Epithelial cell of esophagus (primary cell): ENCODE measurements at regions not wholly inside any gene's neighbourhood (a gene's known extent, or its start where the extent isn't known, plus 50 kb on each side); places are given as distances from the start of the nearest gene placed in this dataset.
A peak's percentile ranks its signal among the peaks of the same experiment; 100 is the strongest.
"Not testable (repeated sequence)": the region's sequence is repeated elsewhere in the genome, so short reads cannot be mapped to it uniquely, and the experiment has no call there.

Experiments
- DNase-seq: peaks from one replicate; pipeline ENCODE4 v3.0.0; 2010; ENCODE audit warnings: low read depth
- H3K4me3 ChIP-seq: 2 replicates; pipeline ENCODE4 v1.5.1; 2011; ENCODE audit warnings: mild to moderate bottlenecking, low read length, control low read depth
- CTCF ChIP-seq: IDR thresholded peaks from 2 replicates; pipeline ENCODE4 v1.5.1; 2011; ENCODE audit warnings: low read depth, mild to moderate bottlenecking, low read length, control low read depth, inconsistent platforms; ENCODE audit not compliant: insufficient read depth; ENCODE audit errors: missing control alignments

- TF ChIP-seq CTCF, result no peak
- DNase-seq, result no peak
- H3K4me3 ChIP-seq, result no peak overlapping the region
Observed at GRCh38 chr20:61092251-61092650, 159.8 kb upstream of the CDH4 start.

GRCh38 chr20:61094581-61094980, 157.5 kb upstream of the CDH4 start:
- no peak overlapping the region for H3K4me3 ChIP-seq
- no peak for DNase-seq
- no peak for TF ChIP-seq CTCF

GRCh38 chr20:61096463-61096862, 155.6 kb upstream of the CDH4 start:
- no peak overlapping the region for H3K4me3 ChIP-seq
- DNase-seq, result no peak
- TF ChIP-seq CTCF, result no peak

- DNase-seq, result no peak
- H3K4me3 ChIP-seq, result no peak overlapping the region
- no peak for TF ChIP-seq CTCF
Observed at GRCh38 chr20:61099806-61100205, 152.3 kb upstream of the CDH4 start.

GRCh38 chr20:61100489-61100888, 151.6 kb upstream of the CDH4 start:
- no peak overlapping the region for H3K4me3 ChIP-seq
- TF ChIP-seq CTCF, result no peak
- peak; percentile 52 for DNase-seq

GRCh38 chr20:61101321-61101720, 150.7 kb upstream of the CDH4 start:
- DNase-seq, H3K4me3 ChIP-seq: not testable (repeated sequence)

- no peak for TF ChIP-seq CTCF
- no peak for DNase-seq
- no peak overlapping the region for H3K4me3 ChIP-seq
Observed at GRCh38 chr20:61104232-61104631, 147.8 kb upstream of the CDH4 start.

GRCh38 chr20:61105395-61105794, 146.7 kb upstream of the CDH4 start:
- H3K4me3 ChIP-seq, result no peak overlapping the region
- no peak for TF ChIP-seq CTCF
- DNase-seq, result no peak
